HUES6 (cell line): ENCODE measurements at regions not wholly inside any gene's neighbourhood (a gene's known extent, or its start where the extent isn't known, plus 50 kb on each side); places are given as distances from the start of the nearest gene placed in this dataset.

ENCODE experiments used
- H3K27ac ChIP-seq: 2 replicates; pipeline ENCODE4 v1.7.0; 2013; ENCODE audit warnings: low read depth, mild to moderate bottlenecking, low read length, inconsistent platforms
- H3K27me3 ChIP-seq: 2 replicates; pipeline ENCODE4 v1.6.1; 2013; ENCODE audit warnings: low read length; ENCODE audit not compliant: control insufficient read depth, insufficient read depth
- H3K36me3 ChIP-seq: 2 replicates; pipeline ENCODE4 v1.6.1; 2013; ENCODE audit warnings: low read length; ENCODE audit not compliant: control insufficient read depth, insufficient read depth
- H3K4me1 ChIP-seq: 2 replicates; pipeline ENCODE4 v1.6.1; 2013; ENCODE audit warnings: low read length; ENCODE audit not compliant: control insufficient read depth, insufficient read depth
- H3K4me3 ChIP-seq: 2 replicates; pipeline ENCODE4 v1.5.1; 2013; ENCODE audit warnings: low read depth, low read length
- H3K9ac ChIP-seq: one replicate; pipeline ENCODE4 v1.6.1; 2013; ENCODE audit warnings: mild to moderate bottlenecking, low read length
- H3K9me3 ChIP-seq: 2 replicates; pipeline ENCODE4 v1.6.1; 2013; ENCODE audit warnings: low read depth, low read length; ENCODE audit not compliant: control insufficient read depth, insufficient read depth

DNA sequence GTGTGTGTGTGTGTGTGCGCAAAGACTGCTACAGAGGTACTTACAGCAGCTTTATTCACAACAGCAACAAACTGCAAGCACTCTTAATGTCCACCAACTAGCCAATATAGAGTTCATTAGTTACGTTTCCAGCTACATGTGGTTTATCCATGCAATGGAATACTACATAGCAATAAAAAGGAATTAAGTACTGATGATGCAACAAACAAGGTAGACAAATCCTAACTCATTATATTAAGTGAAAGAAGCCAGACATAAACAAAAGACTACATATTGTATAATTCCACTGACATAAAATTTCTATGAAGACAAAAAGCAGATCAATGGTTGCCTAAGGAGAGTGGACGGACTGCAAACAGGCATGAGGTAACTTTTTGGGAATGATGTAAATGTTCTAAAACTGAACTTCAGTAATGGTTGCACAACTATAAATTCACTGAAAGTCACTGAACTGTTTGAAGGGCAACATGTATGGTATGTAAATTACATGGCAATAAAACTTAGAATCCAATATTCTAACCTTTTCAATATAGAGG is 433.7 kb downstream of the SHQ1 start:
- Histone ChIP-seq H3K27me3 (no peaks in the 10 kb centered on the region), H3K27ac (no peak overlapping the region), H3K36me3 (no peaks in the 10 kb centered on the region), H3K9ac (no peak overlapping the region), H3K4me1 (peaks cover 33% of the 10 kb centered on the region), H3K9me3 (no peaks in the 10 kb centered on the region; the same call in 1 of the 2 replicates), H3K4me3 (no peak overlapping the region)

DNA sequence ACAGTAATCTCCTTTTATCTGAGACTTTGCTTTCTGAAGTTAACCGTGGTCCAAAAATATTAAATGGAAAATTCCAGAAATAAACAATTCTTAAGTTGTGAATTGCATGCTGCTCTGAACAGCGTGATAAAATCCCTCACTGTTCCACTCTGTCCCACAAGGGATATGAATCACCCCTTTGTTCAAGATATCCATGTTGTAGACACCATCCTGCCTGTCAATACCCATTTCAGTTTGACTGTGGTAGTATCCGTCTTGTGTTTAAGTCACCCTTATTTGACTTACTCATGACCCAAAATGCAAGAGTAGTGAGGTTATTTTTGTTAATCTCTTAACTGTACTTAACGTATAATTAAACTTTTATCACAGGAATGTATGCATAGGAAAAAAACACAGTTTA is 435.0 kb downstream of the SHQ1 start:
- Histone ChIP-seq H3K9ac (no peak overlapping the region), H3K36me3 (no peaks in the 10 kb centered on the region), H3K27me3 (no peaks in the 10 kb centered on the region), H3K4me1 (peaks cover 36% of the 10 kb centered on the region), H3K4me3 (no peak overlapping the region), H3K27ac (no peak overlapping the region), H3K9me3 (no peaks in the 10 kb centered on the region; the same call in 1 of the 2 replicates)

DNA sequence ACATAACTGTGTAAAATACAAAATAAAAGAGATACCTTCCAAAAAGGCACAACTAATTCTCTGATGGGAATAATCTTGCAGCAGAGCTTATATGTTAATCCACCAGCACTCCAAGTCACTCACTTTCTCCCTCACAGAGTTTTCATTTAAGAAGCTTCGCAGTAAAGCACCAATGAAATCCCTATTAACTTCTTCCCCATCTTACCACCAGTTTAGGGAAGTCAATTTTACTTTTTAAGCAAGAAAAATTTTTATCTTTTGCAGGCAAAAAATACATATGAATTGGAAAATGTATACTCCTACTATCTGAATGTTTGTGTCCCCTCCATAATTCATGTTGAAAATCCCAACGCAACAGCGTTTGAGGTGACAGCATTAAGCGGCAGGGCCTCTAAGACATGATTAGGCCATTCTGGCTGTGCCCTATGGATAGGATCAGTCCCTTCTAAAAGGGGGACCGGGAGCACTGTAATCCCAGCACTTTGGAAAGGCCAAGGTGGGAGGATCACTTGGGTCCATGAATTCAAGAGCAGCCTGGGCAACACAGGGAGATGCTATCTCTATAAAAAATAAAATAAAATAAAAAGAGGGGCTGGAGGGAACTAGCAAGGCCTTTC is 435.8 kb downstream of the SHQ1 start:
- peaks cover 43% of the 10 kb centered on the region for H3K4me1 ChIP-seq

DNA sequence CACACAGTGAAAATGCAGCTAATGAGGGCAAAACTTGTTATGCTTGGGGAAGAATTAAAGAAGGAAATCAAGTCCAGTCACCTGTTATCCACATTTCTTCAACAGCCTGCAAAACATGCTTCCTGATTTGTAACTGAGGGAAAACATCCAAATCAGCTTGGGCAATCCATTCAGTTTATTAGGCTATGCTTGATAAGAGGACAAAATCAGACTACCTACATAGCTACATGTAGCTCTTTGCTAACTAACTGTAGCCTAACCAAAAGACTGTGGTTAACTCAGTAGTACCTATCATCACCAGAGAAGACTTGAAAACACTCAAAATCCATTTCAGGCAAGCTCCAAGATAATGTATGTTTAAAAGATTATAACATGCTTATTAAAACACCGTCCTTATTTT is 436.4 kb downstream of the SHQ1 start:
- H3K9me3 ChIP-seq: no peaks in the 10 kb centered on the region; the same call in 1 of the 2 replicates
- H3K36me3 ChIP-seq: no peaks in the 10 kb centered on the region
- no peak overlapping the region for H3K27ac ChIP-seq
- H3K9ac ChIP-seq: no peak overlapping the region
- no peak overlapping the region for H3K4me3 ChIP-seq
- no peaks in the 10 kb centered on the region for H3K27me3 ChIP-seq
- peaks cover 48% of the 10 kb centered on the region for H3K4me1 ChIP-seq

More for the DNA sequence above, 435.8 kb downstream of the SHQ1 start:
- Histone ChIP-seq H3K4me3 (no peak overlapping the region), H3K27me3 (no peaks in the 10 kb centered on the region), H3K36me3 (no peaks in the 10 kb centered on the region), H3K27ac (no peak overlapping the region), H3K9ac (no peak overlapping the region), H3K9me3 (no peaks in the 10 kb centered on the region; the same call in 1 of the 2 replicates)

DNA sequence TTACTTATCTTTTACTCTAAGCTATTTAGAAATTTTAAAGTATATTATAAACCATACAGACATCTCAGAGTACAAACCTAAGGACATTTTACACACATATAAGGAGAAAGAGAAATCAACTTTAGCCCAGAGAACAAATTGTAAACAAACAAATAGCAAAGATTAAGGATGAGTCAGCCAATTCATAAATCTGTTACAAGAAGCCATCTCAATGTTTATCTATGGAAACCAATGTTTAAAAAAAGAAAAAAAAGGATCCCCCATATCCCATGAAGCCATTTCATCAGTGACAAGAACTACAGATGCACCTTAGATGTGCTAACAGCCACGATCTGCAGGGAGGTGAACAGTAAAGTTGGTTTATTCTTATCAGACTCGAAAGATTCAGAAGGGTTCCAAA is 437.1 kb downstream of the SHQ1 start:
- H3K9me3 ChIP-seq: no peaks in the 10 kb centered on the region; the same call in 1 of the 2 replicates
- H3K4me1 ChIP-seq: peaks cover 52% of the 10 kb centered on the region
- no peaks in the 10 kb centered on the region for H3K36me3 ChIP-seq
- H3K4me3 ChIP-seq: no peak overlapping the region
- no peaks in the 10 kb centered on the region for H3K27me3 ChIP-seq
- no peak overlapping the region for H3K9ac ChIP-seq
- H3K27ac ChIP-seq: no peak overlapping the region

DNA sequence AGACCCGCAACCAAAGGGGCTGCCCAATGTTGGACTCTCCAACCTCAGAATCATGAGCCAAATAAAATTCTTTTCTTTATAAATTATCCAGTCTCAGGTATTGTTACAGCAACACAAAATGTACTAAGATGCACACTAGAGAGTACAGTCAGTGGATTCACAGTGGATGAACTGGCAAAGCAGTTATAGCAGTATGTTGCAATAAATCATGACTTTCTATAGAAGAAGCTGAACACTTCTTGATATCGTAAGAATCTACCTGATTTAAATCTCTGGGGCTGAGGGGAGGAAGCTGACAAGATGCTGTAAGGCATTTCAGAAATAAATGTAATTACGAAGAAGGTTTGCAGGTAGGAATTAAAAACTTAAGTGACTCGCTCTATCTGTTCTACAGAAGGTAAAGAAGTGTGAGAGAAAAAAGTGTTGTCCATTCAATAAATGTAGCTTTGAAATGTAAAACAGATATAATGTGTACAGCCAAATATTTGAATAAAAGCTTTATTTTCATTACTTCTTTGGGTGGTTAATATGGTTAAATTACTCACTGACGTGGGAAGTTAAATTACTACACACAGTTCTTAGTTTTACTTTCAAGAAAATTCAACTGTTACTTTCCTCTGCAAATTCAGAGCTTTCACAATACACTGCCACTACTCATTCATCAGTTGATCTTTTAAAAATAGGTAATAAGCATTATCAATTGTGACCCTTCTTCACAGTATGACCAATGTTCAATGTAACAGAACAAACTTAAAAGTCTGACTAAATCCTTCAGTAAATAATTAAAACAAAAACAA is 439.1 kb downstream of the SHQ1 start:
- Histone ChIP-seq H3K9ac (no peak overlapping the region), H3K4me3 (no peak overlapping the region), H3K36me3 (no peaks in the 10 kb centered on the region), H3K4me1 (peaks cover 67% of the 10 kb centered on the region), H3K27me3 (no peaks in the 10 kb centered on the region), H3K9me3 (no peaks in the 10 kb centered on the region), H3K27ac (no peak overlapping the region)

DNA sequence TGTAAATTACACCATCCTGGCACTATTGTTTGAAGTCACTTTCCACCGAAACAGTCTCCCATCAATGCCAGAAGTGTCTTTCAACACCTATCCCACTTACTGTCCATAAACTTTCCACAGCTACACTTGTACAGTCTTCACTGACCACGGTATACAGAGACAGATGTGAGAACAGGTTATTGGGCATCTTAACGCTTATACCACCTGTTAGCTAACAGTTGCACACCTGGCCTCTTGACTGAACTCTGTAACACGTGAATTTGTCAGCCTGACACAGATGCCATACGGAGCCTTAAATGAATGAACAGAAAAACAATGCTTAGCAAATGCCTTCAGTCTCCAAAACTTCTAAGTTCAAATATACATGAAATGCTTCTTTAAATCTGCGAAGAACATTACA is 440.5 kb downstream of the SHQ1 start:
- H3K27ac ChIP-seq: no peak overlapping the region
- peaks cover 77% of the 10 kb centered on the region for H3K4me1 ChIP-seq
- no peak overlapping the region for H3K4me3 ChIP-seq
- no peaks in the 10 kb centered on the region for H3K36me3 ChIP-seq
- no peak overlapping the region for H3K9ac ChIP-seq
- no peaks in the 10 kb centered on the region for H3K9me3 ChIP-seq
- H3K27me3 ChIP-seq: no peaks in the 10 kb centered on the region

DNA sequence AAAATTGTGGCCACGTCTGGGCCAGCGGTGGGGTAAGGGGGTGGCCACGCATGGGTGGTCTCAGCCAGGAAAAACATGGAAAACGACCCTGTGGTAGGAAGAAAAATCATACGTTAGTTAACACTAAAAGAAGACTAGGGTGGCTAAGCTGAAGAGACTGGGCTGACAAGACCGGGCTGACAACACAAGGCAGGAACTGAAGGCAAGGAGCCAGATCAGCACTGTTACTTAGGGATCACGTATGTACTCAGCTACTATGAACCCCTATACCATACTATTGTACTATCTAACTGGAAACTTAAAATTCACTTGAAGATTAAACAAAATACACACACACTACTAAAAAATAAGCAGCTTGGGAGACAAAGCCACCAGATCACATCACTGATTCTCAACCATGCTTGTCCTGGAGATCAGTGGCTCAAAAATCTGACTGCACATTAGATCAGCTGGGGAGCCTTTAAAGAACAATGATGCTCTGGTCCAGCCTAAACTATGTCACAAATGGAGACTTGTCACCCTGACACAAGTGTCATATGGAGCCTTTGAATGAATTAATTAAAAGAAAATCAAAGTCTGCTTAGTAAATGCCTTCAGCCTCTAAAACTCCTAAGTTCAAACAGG is 442.2 kb downstream of the SHQ1 start:
- H3K4me1 ChIP-seq: peaks cover 80% of the 10 kb centered on the region
- H3K27ac ChIP-seq: no peak overlapping the region
- no peaks in the 10 kb centered on the region for H3K9me3 ChIP-seq
- no peaks in the 10 kb centered on the region for H3K36me3 ChIP-seq
- no peaks in the 10 kb centered on the region for H3K27me3 ChIP-seq
- no peak overlapping the region for H3K9ac ChIP-seq
- no peak overlapping the region for H3K4me3 ChIP-seq

DNA sequence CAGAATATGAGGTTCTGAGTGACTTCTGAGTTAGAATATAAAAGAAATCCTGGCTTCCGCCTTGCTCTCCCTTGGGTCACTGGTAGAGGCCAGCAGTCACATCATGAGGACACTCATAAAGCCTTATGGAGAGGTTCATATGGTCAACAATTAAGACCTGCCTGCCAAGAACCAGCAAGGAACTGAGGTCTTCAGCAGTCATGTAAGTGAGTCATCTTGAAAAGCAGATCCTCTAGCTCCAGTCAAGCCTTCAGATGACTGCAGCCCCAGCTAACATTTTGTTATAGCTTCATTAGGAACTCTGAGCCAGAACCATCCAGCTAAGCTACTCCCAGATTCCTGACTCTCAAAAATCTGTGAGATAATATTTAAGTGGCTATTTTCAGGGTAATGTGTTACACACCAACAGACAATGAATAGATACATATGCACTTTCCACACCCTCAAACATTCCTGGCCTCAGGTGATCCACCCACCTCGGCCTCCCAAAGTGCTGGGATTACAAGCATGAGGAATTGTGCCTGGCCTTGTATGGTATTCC is 447.2 kb downstream of the SHQ1 start:
- H3K27me3 ChIP-seq: no peaks in the 10 kb centered on the region
- no peaks in the 10 kb centered on the region for H3K36me3 ChIP-seq
- H3K27ac ChIP-seq: no peak overlapping the region
- H3K9ac ChIP-seq: no peak overlapping the region
- H3K9me3 ChIP-seq: no peaks in the 10 kb centered on the region
- H3K4me3 ChIP-seq: no peak overlapping the region
- peaks cover 47% of the 10 kb centered on the region for H3K4me1 ChIP-seq

DNA sequence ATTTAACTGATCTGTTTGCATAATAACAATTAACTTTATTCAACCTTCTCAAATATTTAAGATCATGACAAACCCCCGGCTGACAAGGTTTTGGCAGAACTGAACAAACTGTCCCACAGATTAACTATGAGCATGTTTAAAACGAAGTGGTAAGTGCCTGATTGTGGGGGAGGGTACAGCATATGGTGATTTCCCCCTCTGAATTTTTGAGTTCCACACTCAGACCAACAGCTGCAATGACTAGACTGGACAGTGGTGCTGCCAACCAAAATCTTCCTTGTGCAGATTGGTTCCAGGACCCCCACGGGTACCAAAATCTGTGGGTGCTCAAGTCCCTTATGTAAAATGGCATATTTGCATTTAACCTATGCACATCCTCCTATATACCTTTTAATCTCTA is 449.5 kb downstream of the SHQ1 start:
- Histone ChIP-seq H3K4me1 (peaks cover 29% of the 10 kb centered on the region), H3K4me3 (no peak overlapping the region), H3K9ac (no peak overlapping the region), H3K36me3 (no peaks in the 10 kb centered on the region), H3K27me3 (no peaks in the 10 kb centered on the region), H3K9me3 (no peaks in the 10 kb centered on the region), H3K27ac (no peak overlapping the region)

DNA sequence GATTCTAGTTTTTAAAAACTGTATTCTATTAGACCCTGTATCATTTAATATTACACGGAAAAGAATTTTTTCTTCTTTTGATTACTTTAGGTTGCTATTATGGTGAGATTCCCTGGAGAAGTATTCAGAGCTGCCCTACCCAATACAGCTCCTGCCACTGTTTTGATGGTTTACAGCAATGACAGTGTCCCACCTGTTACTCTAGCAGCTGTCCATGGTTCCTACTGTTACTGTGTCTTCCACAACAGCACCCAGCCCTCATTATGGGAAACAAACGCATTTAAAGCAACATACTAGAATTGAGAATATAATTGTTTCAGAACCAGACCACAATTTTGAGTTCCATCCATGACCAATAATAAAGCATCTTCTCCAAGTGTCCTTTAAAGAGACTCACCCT is 450.7 kb downstream of the SHQ1 start:
- no peaks in the 10 kb centered on the region for H3K9me3 ChIP-seq
- no peaks in the 10 kb centered on the region for H3K36me3 ChIP-seq
- no peak overlapping the region for H3K4me3 ChIP-seq
- no peaks in the 10 kb centered on the region for H3K27me3 ChIP-seq
- H3K27ac ChIP-seq: no peak overlapping the region
- no peak overlapping the region for H3K9ac ChIP-seq
- peaks cover 31% of the 10 kb centered on the region for H3K4me1 ChIP-seq
